OCI-LY1 (cell line): ENCODE measurements at regions not wholly inside any gene's neighbourhood (a gene's known extent, or its start where the extent isn't known, plus 50 kb on each side); places are given as distances from the start of the nearest gene placed in this dataset.

Source experiments
- CTCF ChIP-seq: fragments of 200-600 bp; sonication (generic), shearing (Covaris generic); IDR thresholded peaks from 2 replicates; pipeline ENCODE4 v1.5.1; 2017; ENCODE audit warnings: mild to moderate bottlenecking, antibody characterized with exemption, low read length, moderate library complexity, mixed read lengths
- EZH2 ChIP-seq: fragments of 200-600 bp; sonication (generic), shearing (Covaris generic); IDR thresholded peaks from 2 replicates; pipeline ENCODE4 v1.8.0; 2017; ENCODE audit warnings: borderline replicate concordance, mixed run types, mild to moderate bottlenecking, antibody characterized with exemption, low read length, moderate library complexity, mixed read lengths

- no peak for TF ChIP-seq CTCF
- no peak for TF ChIP-seq EZH2
Measured at GRCh38 chr14:99077844-99078236, 194.2 kb downstream of the BCL11B start.
